ENCODE measurements at regions not wholly inside any gene's neighbourhood (a gene's known extent, or its start where the extent isn't known, plus 50 kb on each side); places are given as distances from the start of the nearest gene placed in this dataset.

GRCh38 chr18:39462436-39462835, 1896.8 kb upstream of the CELF4 start:
- TF ChIP-seq ZNF592 (IDR thresholded peaks at IDR 0.05) (no peak), EZH2 (IDR thresholded peaks at IDR 0.05; ENCODE audit: borderline replicate concordance, control insufficient read depth, low read depth, low read length) (no peak), EP300 (IDR thresholded peaks at IDR 0.05; ENCODE audit: borderline replicate concordance in 1 of 2, control insufficient read depth in 1 of 2, low read depth in 2 of 2, low read length in 2 of 2) (no peak), CTCF (IDR thresholded peaks at IDR 0.05 in 2 of 3, conservative IDR thresholded peaks at IDR 0.05 in 1 of 3; ENCODE audit: control insufficient read depth in 2 of 3, extremely low read depth in 1 of 3, insufficient read depth in 1 of 3, low read depth in 3 of 3, low read length in 3 of 3) (no peak), SUZ12 (IDR thresholded peaks at IDR 0.05; ENCODE audit: unreplicated experiment) (no peak), RFX5 (IDR thresholded peaks at IDR 0.05; ENCODE audit: low read depth, low read length) (no peak)

Measured in GM12878 (cell line).